Caco-2 (cell line): ENCODE measurements at regions not wholly inside any gene's neighbourhood (a gene's known extent, or its start where the extent isn't known, plus 50 kb on each side); places are given as distances from the start of the nearest gene placed in this dataset.

Experiments
- BruUV-seq: library from RNA; stranded (reverse); fragments of 400-500 nt; replicated peaks from 2 replicates; lab custom pipeline; 2021; lab: Mats Ljungman, UMichigan
- CTCF ChIA-PET: fragments of 300-600 bp; sonication (Branson Sonifier 250); formaldehyde crosslinking; loops from one replicate; lab custom pipeline; 2022; ENCODE audit warnings: antibody characterized with exemption; lab: Charles Lee
- POLR2A ChIA-PET: fragments of 300-600 bp; sonication (Branson Sonifier 250); formaldehyde crosslinking; loops from one replicate; lab custom pipeline; 2022; ENCODE audit warnings: antibody characterized with exemption; lab: Charles Lee
- DNase-seq, 2 experiments: peaks; one replicate each; pipeline versions ENCODE4 v3.0.0 to v3.0.0-alpha.2; 2020 to 2022
- H3K27me3 ChIP-seq: replicated peaks from 2 replicates; pipeline ENCODE4 v1.6.0; 2011; ENCODE audit warnings: low read length; ENCODE audit not compliant: control insufficient read depth, insufficient read depth
- H3K36me3 ChIP-seq: 2 replicates; pipeline ENCODE4 v1.5.1; 2011; ENCODE audit warnings: low read length; ENCODE audit not compliant: control insufficient read depth, insufficient read depth
- H3K4me1 ChIP-seq: fragments of 250-450 bp; sonication (Bioruptor Pico); 2 replicates; pipeline ENCODE4 v1.5.1; 2020; ENCODE audit warnings: mild to moderate bottlenecking
- H3K4me3 ChIP-seq: 2 replicates; pipeline ENCODE4 v1.5.1; 2011; ENCODE audit warnings: low read depth, mild to moderate bottlenecking, control low read depth, low read length
- H3K9me3 ChIP-seq: fragments of 250-450 bp; sonication (Bioruptor Pico); 2 replicates; pipeline ENCODE4 v1.5.1; 2020; ENCODE audit warnings: mild to moderate bottlenecking, moderate library complexity
- H3K27ac Mint-ChIP-seq: one replicate; pipeline ENCODE4 v1.8.0; 2022; ENCODE audit warnings: mixed read lengths; ENCODE audit not compliant: unreplicated experiment
- H3K27me3 Mint-ChIP-seq: one replicate; pipeline ENCODE4 v1.8.0; 2022; ENCODE audit warnings: mixed read lengths; ENCODE audit not compliant: insufficient read depth, unreplicated experiment
- H3K36me3 Mint-ChIP-seq: one replicate; pipeline ENCODE4 v1.8.0; 2022; ENCODE audit warnings: mild to moderate bottlenecking, mixed read lengths; ENCODE audit not compliant: insufficient read depth, unreplicated experiment
- H3K4me1 Mint-ChIP-seq: one replicate; pipeline ENCODE4 v1.8.0; 2022; ENCODE audit warnings: low read depth, mixed read lengths; ENCODE audit not compliant: unreplicated experiment
- H3K4me3 Mint-ChIP-seq: one replicate; pipeline ENCODE4 v1.8.0; 2022; ENCODE audit warnings: mild to moderate bottlenecking, moderate library complexity, mixed read lengths; ENCODE audit not compliant: unreplicated experiment
- H3K9me3 Mint-ChIP-seq: one replicate; pipeline ENCODE4 v1.8.0; 2022; ENCODE audit warnings: mixed read lengths; ENCODE audit not compliant: unreplicated experiment
- intact Hi-C: fragments of 100-400 bp; cut with micrococcal nuclease; formaldehyde crosslinking; loops from one replicate; pipeline ENCODE4 v1.10.0; 2022; ENCODE audit not compliant: unreplicated experiment
- TF ChIP-seq, protein P1 (sequence below), 2 experiments: fragments of 200-600 bp in 1 of 2; IDR thresholded peaks; 1 replicate in 1 of 2; 2 replicates in 1 of 2; pipeline versions ENCODE4 v1.5.1 to v1.8.0; 2011 to 2022; ENCODE audit warnings: antibody characterized with exemption in 1 of 2, control low read depth in 1 of 2, inconsistent platforms in 1 of 2, low read depth in 1 of 2, low read length in 1 of 2, mild to moderate bottlenecking in 1 of 2, moderate library complexity in 1 of 2; ENCODE audit not compliant: insufficient read depth in 1 of 2, severe bottlenecking in 1 of 2, unreplicated experiment in 1 of 2

DNA sequence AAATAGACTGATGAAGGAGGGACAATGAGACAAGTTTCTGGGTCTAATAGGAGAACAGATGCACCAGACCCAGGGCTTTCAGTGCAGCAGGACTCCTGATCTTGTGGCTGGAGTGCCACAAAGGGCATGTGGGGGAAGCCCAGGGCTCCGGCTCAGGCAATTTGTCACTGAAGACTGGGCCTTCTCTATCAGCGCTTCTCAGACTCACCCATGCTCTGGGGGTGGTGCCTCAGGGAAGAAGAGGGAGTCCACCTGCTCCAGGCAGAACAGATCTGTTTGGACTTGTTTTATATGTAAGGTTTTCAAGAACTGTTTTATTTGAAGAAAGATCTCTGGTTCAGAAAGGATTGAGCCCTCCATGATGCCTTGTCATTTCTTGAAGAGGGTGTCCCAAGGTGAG lies 112.4 kb upstream of the TLE3 start:
- intact Hi-C loops = no loop called here
- TF ChIP-seq, protein P1, sequence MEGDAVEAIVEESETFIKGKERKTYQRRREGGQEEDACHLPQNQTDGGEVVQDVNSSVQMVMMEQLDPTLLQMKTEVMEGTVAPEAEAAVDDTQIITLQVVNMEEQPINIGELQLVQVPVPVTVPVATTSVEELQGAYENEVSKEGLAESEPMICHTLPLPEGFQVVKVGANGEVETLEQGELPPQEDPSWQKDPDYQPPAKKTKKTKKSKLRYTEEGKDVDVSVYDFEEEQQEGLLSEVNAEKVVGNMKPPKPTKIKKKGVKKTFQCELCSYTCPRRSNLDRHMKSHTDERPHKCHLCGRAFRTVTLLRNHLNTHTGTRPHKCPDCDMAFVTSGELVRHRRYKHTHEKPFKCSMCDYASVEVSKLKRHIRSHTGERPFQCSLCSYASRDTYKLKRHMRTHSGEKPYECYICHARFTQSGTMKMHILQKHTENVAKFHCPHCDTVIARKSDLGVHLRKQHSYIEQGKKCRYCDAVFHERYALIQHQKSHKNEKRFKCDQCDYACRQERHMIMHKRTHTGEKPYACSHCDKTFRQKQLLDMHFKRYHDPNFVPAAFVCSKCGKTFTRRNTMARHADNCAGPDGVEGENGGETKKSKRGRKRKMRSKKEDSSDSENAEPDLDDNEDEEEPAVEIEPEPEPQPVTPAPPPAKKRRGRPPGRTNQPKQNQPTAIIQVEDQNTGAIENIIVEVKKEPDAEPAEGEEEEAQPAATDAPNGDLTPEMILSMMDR (IDR thresholded peaks at IDR 0.05; ENCODE audit: insufficient read depth in 1 of 2, low read depth in 1 of 2, low read length in 1 of 2, severe bottlenecking in 1 of 2, unreplicated experiment in 1 of 2) = no peak
- H3K9me3 Mint-ChIP-seq = no peaks in the 10 kb centered on the region
- Histone ChIP-seq H3K4me1 (no peaks in the 10 kb centered on the region), H3K27me3 (no peaks in the 10 kb centered on the region), H3K36me3 (no peaks in the 10 kb centered on the region), H3K9me3 (no peaks in the 10 kb centered on the region), H3K4me3 (no peak overlapping the region)
- peaks cover 6% of the 10 kb centered on the region for H3K4me1 Mint-ChIP-seq
- no peak for DNase-seq
- ChIA-PET CTCF (no interaction called here), POLR2A (no interaction called here)
- H3K27me3 Mint-ChIP-seq = no peaks in the 10 kb centered on the region
- BruUV-seq = no TSS peak
- H3K36me3 Mint-ChIP-seq = no peaks in the 10 kb centered on the region
- no peak overlapping the region for H3K4me3 Mint-ChIP-seq
- H3K27ac Mint-ChIP-seq = no peak overlapping the region

GRCh38 chr15:70209499-70209898 lies 111.8 kb upstream of the TLE3 start:
- DNase-seq = no peak
- H3K27me3 ChIP-seq = no peaks in the 10 kb centered on the region
- CTCF ChIA-PET = no interaction called here
- intact Hi-C loops = no loop called here
- POLR2A ChIA-PET = no interaction called here
- Mint-ChIP-seq H3K27ac (no peak overlapping the region), H3K36me3 (no peaks in the 10 kb centered on the region), H3K27me3 (no peaks in the 10 kb centered on the region), H3K9me3 (no peaks in the 10 kb centered on the region), H3K4me3 (no peak overlapping the region), H3K4me1 (peaks cover 6% of the 10 kb centered on the region)
- H3K4me3 ChIP-seq = no peak overlapping the region
- TF ChIP-seq, protein P1 (IDR thresholded peaks at IDR 0.05; ENCODE audit: insufficient read depth in 1 of 2, low read depth in 1 of 2, low read length in 1 of 2, severe bottlenecking in 1 of 2, unreplicated experiment in 1 of 2) = no peak
- no peaks in the 10 kb centered on the region for H3K4me1 ChIP-seq
- no peaks in the 10 kb centered on the region for H3K36me3 ChIP-seq
- BruUV-seq = no TSS peak
- no peaks in the 10 kb centered on the region for H3K9me3 ChIP-seq

DNA sequence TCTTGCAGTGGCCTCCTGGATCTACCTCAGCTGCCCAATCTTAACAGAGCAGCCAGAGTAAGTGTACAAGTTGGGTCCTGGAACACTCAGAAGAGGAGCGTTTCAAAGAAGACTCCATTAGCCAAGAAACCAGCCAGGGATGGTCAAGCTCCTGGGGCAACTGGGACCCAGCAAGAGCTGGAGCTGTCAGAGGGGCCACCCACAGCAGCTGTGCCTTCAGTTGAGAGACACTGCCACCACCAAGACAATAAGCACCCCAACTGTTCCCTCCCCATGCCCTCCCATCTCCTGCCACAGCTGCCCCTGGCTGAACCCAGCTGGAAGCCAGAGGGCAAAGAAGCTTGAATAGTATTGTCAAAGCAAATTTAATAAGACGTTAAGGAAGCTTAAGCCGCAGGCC lies 110.6 kb upstream of the TLE3 start:
- DNase-seq = no peak
- ChIA-PET POLR2A (interaction anchor here (0.6 kb wide), 1 partner anchor 109 kb away, joined by 3 read pairs; no protein-coding TSS in a partner anchor), CTCF (interaction anchor here (0.5 kb wide), 1 partner anchor 273 kb away, joined by 6 read pairs; no protein-coding TSS in a partner anchor)
- Mint-ChIP-seq H3K27ac (no peak overlapping the region), H3K36me3 (no peaks in the 10 kb centered on the region), H3K4me1 (peaks cover 6% of the 10 kb centered on the region), H3K9me3 (no peaks in the 10 kb centered on the region), H3K4me3 (no peak overlapping the region), H3K27me3 (no peaks in the 10 kb centered on the region)
- intact Hi-C loops = no loop called here
- Histone ChIP-seq H3K36me3 (no peaks in the 10 kb centered on the region), H3K4me3 (no peak overlapping the region), H3K9me3 (no peaks in the 10 kb centered on the region), H3K27me3 (no peaks in the 10 kb centered on the region), H3K4me1 (no peaks in the 10 kb centered on the region)
- BruUV-seq = no TSS peak
- TF ChIP-seq, protein P1 (IDR thresholded peaks at IDR 0.05; ENCODE audit: insufficient read depth in 1 of 2, low read depth in 1 of 2, low read length in 1 of 2, severe bottlenecking in 1 of 2, unreplicated experiment in 1 of 2) = no peak
